HEK293 (cell line): ENCODE measurements at regions not wholly inside any gene's neighbourhood (a gene's known extent, or its start where the extent isn't known, plus 50 kb on each side); places are given as distances from the start of the nearest gene placed in this dataset.

Source experiments
- CTCF ChIA-PET: fragments of 350-600 bp; formaldehyde crosslinking; extraction: SDS; loops from one replicate; lab custom pipeline; 2021; ENCODE audit warnings: antibody characterized with exemption; lab: Yijun Ruan, JAX
- POLR2A ChIA-PET: fragments of 300-600 bp; formaldehyde crosslinking; extraction: SDS; loops from one replicate; lab custom pipeline; 2020; ENCODE audit warnings: antibody characterized with exemption, inconsistent platforms; lab: Yijun Ruan, JAX
- H3K27ac ChIP-seq: fragments of 200-500 bp; sonication (Bioruptor generic); 2 replicates; pipeline ENCODE4 v1.5.1; 2014; ENCODE audit warnings: low read depth, low read length, control low read depth, inconsistent platforms; ENCODE audit errors: extremely low read depth
- H3K36me3 ChIP-seq, 2 experiments: fragments of 200-500 bp in 1 of 2; sonication (Bioruptor generic) in 1 of 2; 1 replicate in 1 of 2; 2 replicates in 1 of 2; pipeline ENCODE4 v1.5.1; 2014 to 2017; ENCODE audit warnings: inconsistent platforms in 2 of 2, low read length in 2 of 2; ENCODE audit not compliant: control insufficient read depth in 2 of 2, insufficient read depth in 1 of 2
- H3K4me1 ChIP-seq: fragments of 200-500 bp; sonication (Bioruptor generic); 2 replicates; pipeline ENCODE4 v1.5.1; 2014; ENCODE audit warnings: mild to moderate bottlenecking, low read length, inconsistent platforms; ENCODE audit not compliant: control insufficient read depth, insufficient read depth
- H3K4me3 ChIP-seq: 2 replicates; pipeline ENCODE4 v1.5.1; 2011; ENCODE audit warnings: low read depth, mild to moderate bottlenecking, control low read depth, low read length, moderate library complexity
- H3K9me3 ChIP-seq: fragments of 200-500 bp; sonication (Bioruptor generic); 2 replicates; pipeline ENCODE4 v1.5.1; 2014; ENCODE audit warnings: low read depth, low read length, inconsistent platforms; ENCODE audit not compliant: control insufficient read depth, insufficient read depth
- CTCF ChIP-seq: fragments of 450-650 bp; formaldehyde crosslinking; IDR thresholded peaks from 2 replicates; pipeline ENCODE4 v1.5.1; 2016; ENCODE audit warnings: missing biosample characterization, missing genetic modification characterization
- PRDM2 ChIP-seq: fragments of 450-650 bp; formaldehyde crosslinking; IDR thresholded peaks from 2 replicates; pipeline ENCODE4 v1.5.1; 2016; ENCODE audit warnings: missing biosample characterization, missing genetic modification characterization, borderline replicate concordance
- PRDM6 ChIP-seq: fragments of 450-650 bp; formaldehyde crosslinking; IDR thresholded peaks from 2 replicates; pipeline ENCODE4 v1.5.1; 2017; ENCODE audit warnings: missing biosample characterization, missing genetic modification characterization
- ZBTB49 ChIP-seq: fragments of 450-650 bp; formaldehyde crosslinking; IDR thresholded peaks from 2 replicates; pipeline ENCODE4 v1.5.1; 2016; ENCODE audit warnings: missing biosample characterization, missing genetic modification characterization, low read depth
- ZEB2 ChIP-seq: fragments of 450-650 bp; formaldehyde crosslinking; IDR thresholded peaks from 2 replicates; pipeline ENCODE4 v1.5.1; 2016; ENCODE audit warnings: missing biosample characterization, missing genetic modification characterization
- ZNF24 ChIP-seq: fragments of 450-650 bp; formaldehyde crosslinking; IDR thresholded peaks from 2 replicates; pipeline ENCODE4 v1.5.1; 2016; ENCODE audit warnings: missing biosample characterization, missing genetic modification characterization
- ZNF26 ChIP-seq: fragments of 450-650 bp; formaldehyde crosslinking; IDR thresholded peaks from 2 replicates; pipeline ENCODE4 v1.5.1; 2016; ENCODE audit warnings: missing biosample characterization, missing genetic modification characterization
- ZNF274 ChIP-seq, 2 experiments: fragments of 200-500 bp in 1 of 2; fragments of 450-650 bp in 1 of 2; sonication (Bioruptor generic) in 1 of 2; formaldehyde crosslinking in 1 of 2; IDR thresholded peaks; 2 replicates each; pipeline versions ENCODE4 v1.5.1 to v1.6.1; 2014 to 2016; ENCODE audit warnings: borderline replicate concordance in 1 of 2, inconsistent platforms in 1 of 2, low read length in 1 of 2, missing biosample characterization in 1 of 2, missing genetic modification characterization in 1 of 2
- ZNF280D ChIP-seq: fragments of 450-650 bp; formaldehyde crosslinking; IDR thresholded peaks from 2 replicates; pipeline ENCODE4 v1.5.1; 2016; ENCODE audit warnings: missing biosample characterization, missing genetic modification characterization
- ZNF416 ChIP-seq: fragments of 450-650 bp; formaldehyde crosslinking; IDR thresholded peaks from 2 replicates; pipeline ENCODE4 v1.5.1; 2016; ENCODE audit warnings: missing biosample characterization, missing genetic modification characterization
- ZNF48 ChIP-seq: fragments of 450-650 bp; formaldehyde crosslinking; IDR thresholded peaks from 2 replicates; pipeline ENCODE4 v1.5.1; 2016; ENCODE audit warnings: missing biosample characterization, missing genetic modification characterization
- ZNF558 ChIP-seq: fragments of 450-650 bp; formaldehyde crosslinking; IDR thresholded peaks from 2 replicates; pipeline ENCODE4 v1.5.1; 2016; ENCODE audit warnings: missing biosample characterization, missing genetic modification characterization
- ZNF610 ChIP-seq: fragments of 450-650 bp; formaldehyde crosslinking; IDR thresholded peaks from 2 replicates; pipeline ENCODE4 v1.5.1; 2016; ENCODE audit warnings: missing biosample characterization, missing genetic modification characterization, borderline replicate concordance
- ZNF785 ChIP-seq: fragments of 450-650 bp; formaldehyde crosslinking; IDR thresholded peaks from 2 replicates; pipeline ENCODE4 v1.5.1; 2016; ENCODE audit warnings: missing biosample characterization, missing genetic modification characterization
- ZNF792 ChIP-seq: fragments of 450-650 bp; formaldehyde crosslinking; IDR thresholded peaks from 2 replicates; pipeline ENCODE4 v1.5.1; 2016; ENCODE audit warnings: missing biosample characterization, missing genetic modification characterization

GRCh38 chr7:46207931-46208634 lies 287.0 kb upstream of the IGFBP3 start:
- POLR2A ChIA-PET, result no interaction called here
- no peak for TF ChIP-seq ZNF610 (tag by site-specific recombination)
- no peak for TF ChIP-seq ZBTB49 (tag by site-specific recombination)
- no peak for TF ChIP-seq CTCF
- TF ChIP-seq ZNF785 (tag by site-specific recombination), result no peak
- no peak for TF ChIP-seq ZNF26 (tag by site-specific recombination)
- TF ChIP-seq PRDM2 (tag by site-specific recombination), result no peak
- no peak for TF ChIP-seq PRDM6 (tag by site-specific recombination)
- TF ChIP-seq ZNF280D (tag by site-specific recombination), result no peak
- no peak for TF ChIP-seq ZNF792 (tag by site-specific recombination)
- no peak for TF ChIP-seq ZNF558 (tag by site-specific recombination)
- TF ChIP-seq ZNF48, result no peak
- TF ChIP-seq ZNF416, result no peak
- TF ChIP-seq ZEB2 (tag by site-specific recombination), result no peak
- no peak for TF ChIP-seq ZNF24
- TF ChIP-seq ZNF274 (IDR thresholded peaks at IDR 0.05; ENCODE audit: low read length), result no peak
- no peak for TF ChIP-seq ZNF274 (tag by site-specific recombination; IDR thresholded peaks at IDR 0.05; ENCODE audit: borderline replicate concordance)
- H3K27ac ChIP-seq, result no peak overlapping the region
- H3K36me3 ChIP-seq, result no peaks in the 10 kb centered on the region
- no peaks in the 10 kb centered on the region for H3K9me3 ChIP-seq
- CTCF ChIA-PET, result no interaction called here
- H3K4me1 ChIP-seq, result no peaks in the 10 kb centered on the region
- no peak overlapping the region for H3K4me3 ChIP-seq
